Stomach (tissue), 8 donors: ENCODE measurements at regions not wholly inside any gene's neighbourhood (a gene's known extent, or its start where the extent isn't known, plus 50 kb on each side); places are given as distances from the start of the nearest gene placed in this dataset.

Experiments used
- DNase-seq, 2 donors: peaks; one replicate each; pipeline versions ENCODE4 v3.0.0 to v3.0.0-alpha.2; 2013 to 2019
- H3K27ac ChIP-seq, 5 donors: fragments of 200-600 bp in 4 of 5; sonication (generic) in 4 of 5; one replicate each; pipeline ENCODE4 v1.5.1; 2013 to 2019; ENCODE audit warnings: mild to moderate bottlenecking in 1 of 5, moderate library complexity in 1 of 5
- H3K27me3 ChIP-seq, 3 donors: fragments of 200-600 bp; sonication (generic); one replicate each; pipeline ENCODE4 v1.5.1; 2017 to 2019; ENCODE audit warnings: mixed run types in 1 of 3
- H3K36me3 ChIP-seq, 4 donors: fragments of 200-600 bp; sonication (generic); 1 replicate in 3 of 4; 2 replicates in 1 of 4; pipeline ENCODE4 v1.5.1; 2016 to 2019
- H3K4me1 ChIP-seq, 4 donors: fragments of 200-600 bp; sonication (generic); one replicate each; pipeline ENCODE4 v1.5.1; 2016 to 2019
- H3K4me3 ChIP-seq, 4 donors: fragments of 200-600 bp; sonication (generic) in 3 of 4; one replicate each; pipeline ENCODE4 v1.5.1; 2016 to 2019; ENCODE audit warnings: mild to moderate bottlenecking in 1 of 4
- H3K9me3 ChIP-seq, 4 donors: fragments of 200-600 bp; sonication (generic); one replicate each; pipeline ENCODE4 v1.5.1; 2016 to 2019
- CTCF ChIP-seq, 7 experiments: fragments of 450-650 bp in 4 of 7; fragments of 200-600 bp in 3 of 7; sonication (generic) in 3 of 7; IDR thresholded peaks; one replicate each; pipeline ENCODE4 v1.5.1; 2016 to 2019; ENCODE audit warnings: antibody characterized with exemption in 7 of 7, control low read depth in 2 of 7, mild to moderate bottlenecking in 1 of 7
- EP300 ChIP-seq: sonication (generic); formaldehyde crosslinking; IDR thresholded peaks from one replicate; pipeline ENCODE4 v1.6.1; 2017; ENCODE audit warnings: antibody characterized with exemption
- POLR2A ChIP-seq, 4 donors: fragments of 450-650 bp; IDR thresholded peaks; one replicate each; pipeline ENCODE4 v1.6.1; 2016; ENCODE audit warnings: antibody characterized with exemption in 4 of 4, control low read depth in 2 of 4, mild to moderate bottlenecking in 1 of 4, moderate library complexity in 1 of 4
- POLR2AphosphoS5 ChIP-seq, 3 donors: sonication (generic); formaldehyde crosslinking; IDR thresholded peaks; one replicate each; pipeline ENCODE4 v1.6.1; 2016; ENCODE audit warnings: antibody characterized with exemption in 3 of 3
- WGBS, 5 donors: extraction: QIAGEN DNeasy Blood & Tissue Kit in 3 of 5; methylation state at CpG; one replicate each; pipeline versions ENCODE4 v1.1.5 to v1.1.7; 2013 to 2018; 5-methylcytosine and 5-hydroxymethylcytosine counted together
- intact Hi-C: fragments of 100-400 bp; cut with DNase I; formaldehyde crosslinking; loops from one replicate; pipeline ENCODE4 v1.15.1; 2023; ENCODE audit warnings: low total_unique reads
- donor health status: healthy with polysubstance abuse.
- donor health status: Bipolar disorder and iron deficiency.
- donor health status: healthy.

- peaks cover 0 to 8% (median 2%) of the 10 kb centered on the region in 4 donors for H3K9me3 ChIP-seq
- H3K36me3 ChIP-seq, result no peaks in the 10 kb centered on the region
- no peak for DNase-seq
- H3K4me3 ChIP-seq, result no peak overlapping the region
- intact Hi-C loops, result no loop called here
- 75 to 90% (median 78%) methylated on average over 3 of the region's 3 CpGs for WGBS, 5 donors
- H3K27me3 ChIP-seq, result peaks cover 0 to 10% (median 0%) of the 10 kb centered on the region in 3 donors
- no peak overlapping the region for H3K27ac ChIP-seq
- no peak for TF ChIP-seq CTCF (IDR thresholded peaks at IDR 0.05)
- TF ChIP-seq EP300, result no peak
- TF ChIP-seq POLR2AphosphoS5 (IDR thresholded peaks at IDR 0.05), result no peak
- no peak for TF ChIP-seq POLR2A (IDR thresholded peaks at IDR 0.05)
- H3K4me1 ChIP-seq, result no peaks in the 10 kb centered on the region
Measured at GRCh38 chr15:69748576-69749185, 296.1 kb downstream of the RPLP1 start.

- no peaks in the 10 kb centered on the region for H3K36me3 ChIP-seq
- TF ChIP-seq POLR2AphosphoS5 (IDR thresholded peaks at IDR 0.05), result no peak
- no peak for TF ChIP-seq CTCF (IDR thresholded peaks at IDR 0.05)
- TF ChIP-seq POLR2A (IDR thresholded peaks at IDR 0.05), result no peak
- H3K27me3 ChIP-seq, result peaks cover 0 to 7% (median 0%) of the 10 kb centered on the region in 3 donors
- intact Hi-C loops, result no loop called here
- no peak for DNase-seq
- no peak overlapping the region for H3K4me3 ChIP-seq
- no peak overlapping the region for H3K27ac ChIP-seq
- no peaks in the 10 kb centered on the region for H3K4me1 ChIP-seq
- peaks cover 0 to 8% (median 3%) of the 10 kb centered on the region in 4 donors for H3K9me3 ChIP-seq
- 84 to 94% (median 89%) methylated on average over 4 of the region's 4 CpGs for WGBS, 5 donors
Measured at GRCh38 chr15:69749274-69749673, 296.7 kb downstream of the RPLP1 start.

- TF ChIP-seq POLR2A (IDR thresholded peaks at IDR 0.05) (no peak), POLR2AphosphoS5 (IDR thresholded peaks at IDR 0.05) (no peak), EP300 (no peak), CTCF (IDR thresholded peaks at IDR 0.05) (peak in 3 of 7 experiments; percentile 5 to 6 (median 6))
- Histone ChIP-seq H3K27ac (no peak overlapping the region), H3K36me3 (no peaks in the 10 kb centered on the region), H3K4me1 (no peaks in the 10 kb centered on the region), H3K9me3 (peaks cover 0 to 8% (median 3%) of the 10 kb centered on the region in 4 donors), H3K4me3 (no peak overlapping the region), H3K27me3 (peaks cover 0 to 1% (median 0%) of the 10 kb centered on the region in 3 donors)
- intact Hi-C loops, result no loop called here
- 87 to 95% (median 90%) methylated on average over 2 of the region's 2 CpGs for WGBS, 5 donors
- DNase-seq, result no peak
Measured at GRCh38 chr15:69749797-69750196, 297.2 kb downstream of the RPLP1 start.

GRCh38 chr15:69750253-69750652 lies 297.6 kb downstream of the RPLP1 start:
- peaks cover 0 to 8% (median 3%) of the 10 kb centered on the region in 4 donors for H3K9me3 ChIP-seq
- DNase-seq, result no peak
- no peaks in the 10 kb centered on the region for H3K4me1 ChIP-seq
- no peak overlapping the region for H3K4me3 ChIP-seq
- no peaks in the 10 kb centered on the region for H3K36me3 ChIP-seq
- no peak overlapping the region for H3K27ac ChIP-seq
- no peak for TF ChIP-seq POLR2A (IDR thresholded peaks at IDR 0.05)
- TF ChIP-seq CTCF (IDR thresholded peaks at IDR 0.05), result no peak
- TF ChIP-seq POLR2AphosphoS5 (IDR thresholded peaks at IDR 0.05), result no peak
- no peak for TF ChIP-seq EP300
- intact Hi-C loops, result no loop called here
- no peaks in the 10 kb centered on the region for H3K27me3 ChIP-seq
